NCI-H2196 (cell line): ENCODE measurements at regions not wholly inside any gene's neighbourhood (a gene's known extent, or its start where the extent isn't known, plus 50 kb on each side); places are given as distances from the start of the nearest gene placed in this dataset.
"Not testable (repeated sequence)": the region's sequence is repeated elsewhere in the genome, so short reads cannot be mapped to it uniquely, and the experiment has no call there.

Experiments used
- DNase-seq: peaks from one replicate; lab custom pipeline; 2025; ENCODE audit not compliant: unreplicated experiment; lab: John Stamatoyannopoulos, UW

DNA sequence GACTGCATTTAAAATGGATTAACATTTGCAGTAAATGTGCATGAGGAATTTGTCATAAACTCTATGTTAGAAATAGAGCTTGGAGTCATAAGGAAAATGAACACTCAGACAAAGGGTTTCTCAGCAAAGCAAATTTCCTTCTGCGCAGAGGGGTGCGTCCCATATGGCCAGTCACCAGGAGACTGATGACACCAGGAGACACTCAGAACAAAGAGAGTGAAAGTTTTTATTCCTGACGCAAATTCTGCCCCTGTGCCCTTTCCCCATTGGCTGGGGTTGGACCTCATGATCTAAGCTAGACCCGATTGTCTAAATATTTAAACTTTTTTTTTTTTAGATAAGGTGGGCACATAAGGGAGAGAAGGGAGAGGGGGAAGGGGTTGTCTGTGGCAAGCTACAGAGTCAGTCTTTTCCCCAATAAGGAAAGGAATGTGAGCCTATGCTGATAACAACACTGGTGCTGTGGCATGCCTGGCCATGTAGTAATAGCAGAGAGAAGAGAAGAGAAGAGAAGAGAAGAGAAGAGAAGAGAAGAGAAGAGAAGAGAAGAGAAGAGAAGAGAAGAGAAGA is 202.0 kb downstream of the POM121L12 start:
- DNase-seq: no peak

GRCh38 chr7:53238021-53238605 is 202.7 kb downstream of the POM121L12 start:
- no peak for DNase-seq

DNA sequence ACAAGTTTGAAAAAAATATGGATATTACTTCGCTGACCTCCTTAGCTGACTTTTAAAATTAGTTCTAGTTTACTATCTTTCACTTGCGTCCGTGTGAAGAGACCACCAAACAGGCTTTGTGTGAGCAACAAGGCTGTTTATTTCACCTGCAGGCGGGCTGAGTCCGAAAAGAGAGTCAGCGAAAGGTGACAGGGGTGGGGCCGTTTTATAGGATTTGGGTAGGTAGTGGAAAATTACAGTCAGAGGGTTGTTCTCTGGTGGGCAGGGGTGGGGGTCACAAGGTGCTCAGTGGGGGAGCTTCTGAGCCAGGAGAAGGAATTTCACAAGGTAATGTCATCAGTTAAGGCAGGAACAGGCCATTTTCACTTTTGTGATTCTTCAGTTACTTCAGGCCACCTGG is 203.7 kb downstream of the POM121L12 start:
- not testable (repeated sequence) for DNase-seq

DNA sequence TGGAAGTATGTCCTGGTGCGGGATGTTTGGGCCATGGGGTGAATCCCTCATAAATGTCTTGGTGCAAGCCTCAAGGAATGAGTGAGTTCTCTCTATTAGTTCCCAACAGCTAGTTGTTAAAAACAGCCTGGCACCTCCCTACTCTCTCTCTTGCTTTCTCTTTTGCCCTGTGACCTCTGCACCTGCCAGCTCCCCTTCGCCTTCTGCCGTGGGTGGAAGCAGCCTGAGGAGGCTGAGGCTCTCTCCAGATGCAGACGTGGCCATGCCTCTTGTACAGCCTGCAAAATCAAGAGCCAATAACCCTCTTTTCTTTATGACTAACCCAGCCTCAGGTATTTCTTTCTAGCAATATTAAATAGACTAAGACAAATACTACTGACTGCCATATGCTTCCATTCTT is 210.3 kb downstream of the POM121L12 start:
- no peak for DNase-seq

- DNase-seq: no peak
Measured at GRCh38 chr7:53246957-53247356, 211.5 kb downstream of the POM121L12 start.

GRCh38 chr7:53252539-53252938 is 217.1 kb downstream of the POM121L12 start:
- DNase-seq: no peak

GRCh38 chr7:53272081-53272480 is 236.6 kb downstream of the POM121L12 start:
- DNase-seq: no peak

DNA sequence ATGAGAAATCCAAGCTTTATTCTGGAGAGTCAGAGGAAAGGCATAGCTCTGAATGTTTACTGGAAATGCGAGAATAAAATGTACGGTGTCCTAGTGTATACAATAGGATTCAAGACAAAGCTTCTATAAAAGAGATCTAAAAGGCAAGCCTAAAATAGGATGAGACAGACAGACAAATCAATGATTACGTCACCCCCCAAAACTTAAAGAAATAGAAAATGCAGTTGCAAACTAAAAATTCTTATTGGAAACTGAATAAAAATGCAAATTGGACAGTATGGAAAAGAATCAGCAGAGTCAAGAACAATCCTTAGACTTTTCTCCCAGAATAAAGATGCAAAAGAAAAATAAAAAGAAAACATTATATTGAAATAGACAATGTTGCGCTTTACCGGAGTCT is 245.9 kb downstream of the POM121L12 start:
- DNase-seq: no peak

DNA sequence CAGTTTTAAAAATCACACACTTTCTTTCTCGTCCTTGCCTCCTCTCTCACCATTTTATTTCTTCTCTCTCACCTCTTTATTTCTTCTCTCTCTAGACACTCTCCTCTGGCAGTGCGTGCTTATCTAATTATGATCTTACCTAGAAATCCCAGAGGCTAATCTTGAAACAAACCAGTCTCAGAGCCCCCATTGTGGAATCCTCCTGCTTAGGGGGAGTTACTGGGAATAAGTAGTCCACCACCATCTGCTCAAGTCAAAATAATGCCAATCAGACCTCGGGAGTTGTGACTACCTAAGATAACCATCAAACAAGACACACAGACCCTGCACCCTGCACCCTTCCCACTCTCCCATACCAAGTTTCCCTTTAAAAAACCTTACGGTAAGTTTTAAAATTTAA is 256.9 kb downstream of the POM121L12 start:
- DNase-seq: no peak

GRCh38 chr7:53302496-53303246 is 267.2 kb downstream of the POM121L12 start:
- DNase-seq: no peak

DNA sequence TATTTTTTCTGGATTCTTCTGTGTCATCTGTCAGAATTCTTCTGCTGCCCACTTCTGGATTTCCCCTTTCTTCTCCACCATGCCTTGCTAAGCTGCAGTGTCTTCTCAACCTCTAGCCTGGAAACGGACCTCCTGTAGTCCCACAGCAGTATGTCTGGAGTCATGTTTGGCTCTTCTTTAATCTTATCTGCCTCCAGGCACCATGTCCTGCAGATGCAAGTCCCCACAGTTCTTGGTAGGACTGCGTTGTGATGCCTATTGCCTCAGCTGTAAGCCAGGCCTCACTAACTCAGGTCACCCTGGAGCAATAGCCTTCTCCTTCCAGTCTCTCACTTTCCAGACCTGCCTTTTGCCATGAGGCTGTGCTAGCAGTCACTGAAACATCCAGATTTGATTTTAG is 268.3 kb downstream of the POM121L12 start:
- no peak for DNase-seq

DNA sequence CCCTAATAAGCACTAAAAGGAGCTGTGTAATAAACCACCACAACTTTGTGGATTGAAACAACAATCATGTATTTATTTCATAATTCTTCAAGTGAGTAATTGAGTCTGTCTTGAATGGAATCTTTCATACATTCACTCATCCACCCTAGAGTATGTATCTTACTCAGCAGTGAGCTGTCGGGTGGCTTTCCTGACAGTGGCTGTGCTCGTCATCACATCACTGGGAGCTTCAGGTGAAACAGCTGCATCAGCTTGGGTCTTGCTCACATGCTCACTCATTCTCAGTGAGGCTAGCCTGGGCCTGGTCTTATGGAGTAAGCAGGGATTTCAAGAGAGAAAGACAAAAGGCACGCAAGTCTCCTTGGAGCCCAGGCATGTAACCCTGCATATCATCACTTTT is 271.4 kb downstream of the POM121L12 start:
- no peak for DNase-seq

- no peak for DNase-seq
Measured at GRCh38 chr7:53311205-53311604, 275.8 kb downstream of the POM121L12 start.

GRCh38 chr7:53315981-53316380 is 280.5 kb downstream of the POM121L12 start:
- DNase-seq: no peak

GRCh38 chr7:53318566-53318965 is 283.1 kb downstream of the POM121L12 start:
- DNase-seq: no peak

- DNase-seq: no peak
Measured at GRCh38 chr7:53325061-53325460, 289.6 kb downstream of the POM121L12 start.

DNA sequence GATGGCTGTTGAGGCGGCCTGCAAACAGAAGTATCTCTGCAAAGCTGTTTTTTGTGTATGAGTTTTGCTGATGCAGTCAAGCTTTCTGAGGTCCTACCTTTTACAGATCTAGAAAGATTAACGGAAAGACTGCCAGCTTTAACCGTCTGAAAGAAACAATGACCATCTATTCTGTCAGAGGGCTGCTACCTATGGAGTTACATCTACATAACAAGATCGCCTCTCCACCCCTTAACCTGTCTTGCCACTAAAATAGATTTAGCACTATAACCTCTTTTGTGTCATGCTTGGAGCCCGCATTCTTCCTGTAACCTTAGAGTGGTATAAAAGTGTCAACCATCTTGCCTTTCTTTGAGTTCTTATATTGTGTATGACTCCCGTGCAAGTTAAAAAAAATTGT is 291.2 kb downstream of the POM121L12 start:
- no peak for DNase-seq

- DNase-seq: no peak
Measured at GRCh38 chr7:53336105-53336668, 300.8 kb downstream of the POM121L12 start.

- DNase-seq: no peak
Measured at GRCh38 chr7:53340220-53340619, 304.8 kb downstream of the POM121L12 start.

GRCh38 chr7:53350241-53350640 is 314.8 kb downstream of the POM121L12 start:
- DNase-seq: peak; percentile 11

DNA sequence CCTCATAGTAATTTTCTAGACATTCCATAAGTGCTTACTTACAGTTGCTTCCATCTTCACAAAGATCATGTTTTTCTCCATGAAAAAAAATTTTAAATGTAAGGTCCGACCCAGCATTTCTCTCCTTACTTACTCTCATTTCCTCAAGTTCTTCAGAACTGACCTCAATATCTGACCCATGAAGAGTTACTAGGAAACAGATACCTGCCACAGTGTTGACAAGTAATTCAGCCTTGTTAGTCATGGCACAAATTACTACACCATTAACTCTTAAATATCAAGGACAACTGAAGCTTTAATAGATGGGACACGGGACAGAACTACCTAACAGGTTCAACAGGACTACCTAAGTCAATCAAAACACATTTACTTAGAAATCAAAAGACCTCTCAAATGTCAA is 316.2 kb downstream of the POM121L12 start:
- no peak for DNase-seq

DNA sequence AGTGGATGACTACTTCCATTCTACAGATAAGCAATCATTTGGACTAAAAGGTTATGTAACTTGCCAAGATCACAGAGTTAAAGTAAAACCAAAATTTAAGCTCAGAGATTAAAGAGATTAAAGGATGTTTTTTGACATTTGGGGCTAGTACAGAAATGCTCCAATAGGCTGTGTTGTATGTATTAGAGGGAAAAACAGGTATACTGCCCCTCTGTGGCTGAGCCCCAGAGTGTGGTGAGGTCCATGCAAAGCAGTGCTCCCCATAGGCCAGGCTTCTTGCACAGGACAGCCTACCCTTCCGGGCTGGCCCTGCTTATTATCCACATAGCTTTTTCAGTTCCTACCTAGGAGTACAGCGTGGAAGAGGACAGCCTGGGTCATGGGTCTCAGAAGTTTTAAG is 322.8 kb downstream of the POM121L12 start:
- no peak for DNase-seq
